Astrocyte (in vitro differentiated cells and primary cell): ENCODE measurements at regions not wholly inside any gene's neighbourhood (a gene's known extent, or its start where the extent isn't known, plus 50 kb on each side); places are given as distances from the start of the nearest gene placed in this dataset.
A peak's percentile ranks its signal among the peaks of the same experiment; 100 is the strongest.

ENCODE experiments used
- DNase-seq: peaks from one replicate; pipeline ENCODE4 v3.0.0-alpha.2; 2010; ENCODE audit warnings: low read depth
- FAIRE-seq: peaks from 2 replicates; lab custom pipeline; 2011; peaks lifted over from hg19 to GRCh38; lab: Jason Lieb, UNC
- H2AFZ ChIP-seq: 2 replicates; pipeline ENCODE4 v1.6.0; 2012; ENCODE audit warnings: low read depth, low read length, inconsistent platforms
- H3K27ac ChIP-seq: 2 replicates; pipeline ENCODE4 v1.5.1; 2011; ENCODE audit warnings: low read depth, low read length, inconsistent platforms
- H3K27me3 ChIP-seq: 2 replicates; pipeline ENCODE4 v1.6.0; 2011; ENCODE audit warnings: low read length, inconsistent platforms; ENCODE audit not compliant: insufficient read depth
- H3K36me3 ChIP-seq: 2 replicates; pipeline ENCODE4 v1.5.1; 2011; ENCODE audit warnings: low read length, inconsistent platforms; ENCODE audit not compliant: insufficient read depth
- H3K4me1 ChIP-seq: 2 replicates; pipeline ENCODE4 v1.5.1; 2011; ENCODE audit warnings: low read length, inconsistent platforms; ENCODE audit not compliant: insufficient read depth
- H3K4me2 ChIP-seq: 2 replicates; pipeline ENCODE4 v1.6.0; 2012; ENCODE audit warnings: low read length, inconsistent platforms
- H3K4me3 ChIP-seq: 2 replicates; pipeline ENCODE4 v1.5.1; 2011; ENCODE audit warnings: low read depth, mild to moderate bottlenecking, low read length, inconsistent platforms; ENCODE audit not compliant: insufficient read depth
- H3K79me2 ChIP-seq: 2 replicates; pipeline ENCODE4 v1.6.0; 2012; ENCODE audit warnings: mild to moderate bottlenecking, low read length, inconsistent platforms; ENCODE audit not compliant: insufficient read depth
- H3K9ac ChIP-seq: 2 replicates; pipeline ENCODE4 v1.6.0; 2012; ENCODE audit warnings: mild to moderate bottlenecking, low read length, inconsistent platforms
- H3K9me3 ChIP-seq: 2 replicates; pipeline ENCODE4 v1.5.1; 2012; ENCODE audit warnings: low read depth, mild to moderate bottlenecking, low read length, inconsistent platforms; ENCODE audit not compliant: insufficient read depth
- H4K20me1 ChIP-seq: 2 replicates; pipeline ENCODE4 v1.6.0; 2012; ENCODE audit warnings: low read length, inconsistent platforms; ENCODE audit not compliant: insufficient read depth
- H3K27ac Mint-ChIP-seq: one replicate; pipeline ENCODE4 v1.8.0; 2021; ENCODE audit warnings: mild to moderate bottlenecking, mixed read lengths; ENCODE audit not compliant: unreplicated experiment
- H3K27me3 Mint-ChIP-seq: one replicate; pipeline ENCODE4 v1.8.0; 2021; ENCODE audit warnings: low read depth, mixed read lengths; ENCODE audit not compliant: unreplicated experiment
- H3K36me3 Mint-ChIP-seq: one replicate; pipeline ENCODE4 v1.8.0; 2021; ENCODE audit warnings: low read depth, mixed read lengths; ENCODE audit not compliant: unreplicated experiment
- H3K4me1 Mint-ChIP-seq: one replicate; pipeline ENCODE4 v1.8.0; 2021; ENCODE audit warnings: low read depth, mixed read lengths; ENCODE audit not compliant: unreplicated experiment
- H3K4me3 Mint-ChIP-seq: one replicate; pipeline ENCODE4 v1.8.0; 2021; ENCODE audit warnings: mild to moderate bottlenecking, moderate library complexity, mixed read lengths; ENCODE audit not compliant: unreplicated experiment
- H3K9me3 Mint-ChIP-seq: one replicate; pipeline ENCODE4 v1.8.0; 2021; ENCODE audit warnings: mild to moderate bottlenecking, mixed read lengths; ENCODE audit not compliant: unreplicated experiment
- CTCF ChIP-seq: IDR thresholded peaks from 2 replicates; pipeline ENCODE4 v1.5.1; 2011; ENCODE audit warnings: low read depth, mild to moderate bottlenecking, inconsistent platforms, low read length, moderate library complexity; ENCODE audit not compliant: insufficient read depth
- EZH2 ChIP-seq: IDR thresholded peaks from 2 replicates; pipeline ENCODE4 v1.6.1; 2012; ENCODE audit warnings: mild to moderate bottlenecking, low read length, inconsistent platforms; ENCODE audit not compliant: insufficient read depth

DNA sequence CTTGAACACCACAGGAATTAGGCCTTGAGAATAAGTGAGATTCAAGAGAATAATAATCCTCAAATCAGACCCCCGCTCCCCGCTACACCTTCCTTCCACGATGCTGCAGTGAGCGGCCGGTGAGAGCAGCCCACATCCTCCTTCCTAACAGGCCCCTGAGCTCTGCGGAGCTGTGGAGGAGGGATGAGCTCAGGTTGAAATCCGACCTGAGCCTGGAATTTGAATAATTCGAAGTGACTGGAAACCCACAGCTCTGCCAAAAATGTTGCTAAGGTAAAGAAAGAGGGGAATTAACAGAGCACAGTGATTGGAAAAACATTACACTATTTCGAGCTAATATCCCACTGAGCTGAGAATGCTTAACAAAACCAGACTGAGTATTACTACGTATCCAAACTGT lies 90.0 kb downstream of the URB2 start:
- Mint-ChIP-seq H3K4me1 (peaks cover 18% of the 10 kb centered on the region), H3K36me3 (peaks cover 2% of the 10 kb centered on the region), H3K27ac (peak overlapping the region; percentile 20), H3K9me3 (peaks cover 4% of the 10 kb centered on the region), H3K4me3 (no peak overlapping the region), H3K27me3 (no peaks in the 10 kb centered on the region)
- FAIRE-seq (no peak), DNase-seq (peak; percentile 54)
- Histone ChIP-seq H4K20me1 (no peaks in the 10 kb centered on the region), H3K27me3 (no peaks in the 10 kb centered on the region), H3K27ac (peak overlapping the region; percentile 57), H2AFZ (peak overlapping the region; percentile 45), H3K4me1 (peaks cover 10% of the 10 kb centered on the region), H3K79me2 (no peaks in the 10 kb centered on the region), H3K9ac (peak overlapping the region; percentile 37), H3K4me3 (no peak overlapping the region), H3K36me3 (no peaks in the 10 kb centered on the region), H3K4me2 (peak overlapping the region; percentile 28), H3K9me3 (no peaks in the 10 kb centered on the region)
- no peak for TF ChIP-seq EZH2

DNA sequence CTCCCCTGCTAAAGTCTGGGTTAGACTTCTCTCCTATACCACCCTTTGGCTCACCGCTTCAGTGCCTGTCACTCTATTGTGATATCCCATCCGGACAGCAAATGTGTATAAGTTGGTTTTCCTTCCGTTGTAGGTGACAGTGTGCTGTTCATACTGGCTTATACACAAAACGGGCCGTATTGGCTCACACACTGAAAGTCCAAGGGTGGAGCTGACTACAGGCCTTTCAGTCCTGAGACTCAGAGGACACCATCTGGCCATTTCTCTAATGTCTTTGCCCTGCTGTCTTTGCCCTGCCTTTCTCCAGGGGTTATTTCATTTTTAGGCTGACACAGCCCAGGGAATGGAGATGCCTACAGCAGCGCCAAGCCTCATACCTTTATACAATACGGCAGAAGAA lies 90.7 kb downstream of the URB2 start:
- Mint-ChIP-seq H3K27ac (peak overlapping the region; percentile 68), H3K27me3 (no peaks in the 10 kb centered on the region)

GRCh38 chr1:229717786-229718576 lies 91.9 kb downstream of the URB2 start:
- no peaks in the 10 kb centered on the region for H3K36me3 ChIP-seq
- FAIRE-seq (no peak), DNase-seq (no peak)
- peaks cover 10% of the 10 kb centered on the region for H3K4me1 ChIP-seq
- H3K4me3 Mint-ChIP-seq, result no peak overlapping the region
- H4K20me1 ChIP-seq, result no peaks in the 10 kb centered on the region
- no peak overlapping the region for H3K27ac Mint-ChIP-seq
- peaks cover 12% of the 10 kb centered on the region for H3K4me1 Mint-ChIP-seq
- H3K9me3 ChIP-seq, result no peaks in the 10 kb centered on the region
- H3K27me3 ChIP-seq, result no peaks in the 10 kb centered on the region
- no peak for TF ChIP-seq CTCF
- TF ChIP-seq EZH2, result no peak
- H2AFZ ChIP-seq, result no peak overlapping the region
- no peak overlapping the region for H3K4me2 ChIP-seq
- H3K9me3 Mint-ChIP-seq, result peaks cover 4% of the 10 kb centered on the region
- H3K36me3 Mint-ChIP-seq, result peaks cover 2% of the 10 kb centered on the region
- H3K4me3 ChIP-seq, result no peak overlapping the region
- no peak overlapping the region for H3K27ac ChIP-seq
- no peaks in the 10 kb centered on the region for H3K79me2 ChIP-seq
- no peaks in the 10 kb centered on the region for H3K27me3 Mint-ChIP-seq
- no peak overlapping the region for H3K9ac ChIP-seq

More for the DNA sequence above, 90.7 kb downstream of the URB2 start:
- H3K36me3 ChIP-seq, result no peaks in the 10 kb centered on the region
- no peaks in the 10 kb centered on the region for H4K20me1 ChIP-seq
- no peaks in the 10 kb centered on the region for H3K9me3 ChIP-seq
- H3K4me3 ChIP-seq, result no peak overlapping the region
- H3K4me3 Mint-ChIP-seq, result no peak overlapping the region
- DNase-seq (no peak), FAIRE-seq (no peak)
- peak overlapping the region; percentile 37 for H3K27ac ChIP-seq
- H3K9me3 Mint-ChIP-seq, result peaks cover 4% of the 10 kb centered on the region
- H3K27me3 ChIP-seq, result no peaks in the 10 kb centered on the region
- H2AFZ ChIP-seq, result peak overlapping the region; percentile 39
- peak overlapping the region; percentile 28 for H3K4me2 ChIP-seq
- H3K4me1 ChIP-seq, result peaks cover 10% of the 10 kb centered on the region
- peaks cover 2% of the 10 kb centered on the region for H3K36me3 Mint-ChIP-seq
- no peak overlapping the region for H3K9ac ChIP-seq
- peaks cover 13% of the 10 kb centered on the region for H3K4me1 Mint-ChIP-seq
- TF ChIP-seq CTCF (no peak), EZH2 (no peak)
- no peaks in the 10 kb centered on the region for H3K79me2 ChIP-seq
